ENCODE measurements at regions not wholly inside any gene's neighbourhood (a gene's known extent, or its start where the extent isn't known, plus 50 kb on each side); places are given as distances from the start of the nearest gene placed in this dataset.

DNA sequence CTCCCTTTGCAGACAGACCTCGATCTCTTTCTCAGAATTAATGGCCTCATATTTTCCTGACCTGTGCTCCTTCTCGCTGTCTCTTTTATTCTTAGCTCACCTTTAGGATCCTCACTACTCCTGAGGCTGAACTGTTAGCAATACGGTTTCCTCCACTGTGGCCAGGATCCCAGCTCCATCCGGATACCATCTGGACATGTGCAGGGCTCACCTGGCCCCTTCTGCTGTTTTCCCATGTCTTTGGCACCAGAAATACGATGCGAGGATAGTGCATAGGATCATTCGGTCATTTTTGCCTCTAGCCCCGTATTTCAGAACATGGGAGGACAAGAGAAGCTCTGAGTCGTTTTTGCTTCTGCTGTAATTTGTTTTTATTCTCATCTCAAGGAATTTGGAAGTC is 108.5 kb upstream of the KIF26B start:
- intact Hi-C loops (cut with micrococcal nuclease) = no loop called here
- peaks cover under 1% of the 10 kb centered on the region for H3K36me3 Mint-ChIP-seq (ENCODE audit: insufficient read depth, unreplicated experiment)
- H3K27ac Mint-ChIP-seq (ENCODE audit: low read depth, unreplicated experiment) = no peak overlapping the region
- ChIA-PET CTCF (interaction anchor here (0.5 to 1.9 kb wide), 10 partner anchors 10 to 1447 kb away, joined by 3 to 5 read pairs (median 3); no protein-coding TSS in a partner anchor), POLR2A (interaction anchor here (0.6 to 8.7 kb wide), 9 partner anchors 8 to 211 kb away, joined by 3 to 175 read pairs (median 4); partner anchors contain the start of genes COX20 and HNRNPU)
- no peaks in the 10 kb centered on the region for H3K9me3 Mint-ChIP-seq (ENCODE audit: unreplicated experiment)
- no peaks in the 10 kb centered on the region for H3K27me3 Mint-ChIP-seq (ENCODE audit: insufficient read depth, unreplicated experiment)
- TF ChIP-seq, protein P1, sequence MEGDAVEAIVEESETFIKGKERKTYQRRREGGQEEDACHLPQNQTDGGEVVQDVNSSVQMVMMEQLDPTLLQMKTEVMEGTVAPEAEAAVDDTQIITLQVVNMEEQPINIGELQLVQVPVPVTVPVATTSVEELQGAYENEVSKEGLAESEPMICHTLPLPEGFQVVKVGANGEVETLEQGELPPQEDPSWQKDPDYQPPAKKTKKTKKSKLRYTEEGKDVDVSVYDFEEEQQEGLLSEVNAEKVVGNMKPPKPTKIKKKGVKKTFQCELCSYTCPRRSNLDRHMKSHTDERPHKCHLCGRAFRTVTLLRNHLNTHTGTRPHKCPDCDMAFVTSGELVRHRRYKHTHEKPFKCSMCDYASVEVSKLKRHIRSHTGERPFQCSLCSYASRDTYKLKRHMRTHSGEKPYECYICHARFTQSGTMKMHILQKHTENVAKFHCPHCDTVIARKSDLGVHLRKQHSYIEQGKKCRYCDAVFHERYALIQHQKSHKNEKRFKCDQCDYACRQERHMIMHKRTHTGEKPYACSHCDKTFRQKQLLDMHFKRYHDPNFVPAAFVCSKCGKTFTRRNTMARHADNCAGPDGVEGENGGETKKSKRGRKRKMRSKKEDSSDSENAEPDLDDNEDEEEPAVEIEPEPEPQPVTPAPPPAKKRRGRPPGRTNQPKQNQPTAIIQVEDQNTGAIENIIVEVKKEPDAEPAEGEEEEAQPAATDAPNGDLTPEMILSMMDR (IDR thresholded peaks at IDR 0.05; ENCODE audit: unreplicated experiment) = no peak
- H3K4me3 Mint-ChIP-seq (ENCODE audit: unreplicated experiment) = no peak overlapping the region
- no TSS peak for BruUV-seq (replicated peaks)
- H3K4me1 Mint-ChIP-seq (ENCODE audit: insufficient read depth, unreplicated experiment) = peaks cover 17% of the 10 kb centered on the region
- DNase-seq (ENCODE audit: unreplicated experiment) = no peak

DNA sequence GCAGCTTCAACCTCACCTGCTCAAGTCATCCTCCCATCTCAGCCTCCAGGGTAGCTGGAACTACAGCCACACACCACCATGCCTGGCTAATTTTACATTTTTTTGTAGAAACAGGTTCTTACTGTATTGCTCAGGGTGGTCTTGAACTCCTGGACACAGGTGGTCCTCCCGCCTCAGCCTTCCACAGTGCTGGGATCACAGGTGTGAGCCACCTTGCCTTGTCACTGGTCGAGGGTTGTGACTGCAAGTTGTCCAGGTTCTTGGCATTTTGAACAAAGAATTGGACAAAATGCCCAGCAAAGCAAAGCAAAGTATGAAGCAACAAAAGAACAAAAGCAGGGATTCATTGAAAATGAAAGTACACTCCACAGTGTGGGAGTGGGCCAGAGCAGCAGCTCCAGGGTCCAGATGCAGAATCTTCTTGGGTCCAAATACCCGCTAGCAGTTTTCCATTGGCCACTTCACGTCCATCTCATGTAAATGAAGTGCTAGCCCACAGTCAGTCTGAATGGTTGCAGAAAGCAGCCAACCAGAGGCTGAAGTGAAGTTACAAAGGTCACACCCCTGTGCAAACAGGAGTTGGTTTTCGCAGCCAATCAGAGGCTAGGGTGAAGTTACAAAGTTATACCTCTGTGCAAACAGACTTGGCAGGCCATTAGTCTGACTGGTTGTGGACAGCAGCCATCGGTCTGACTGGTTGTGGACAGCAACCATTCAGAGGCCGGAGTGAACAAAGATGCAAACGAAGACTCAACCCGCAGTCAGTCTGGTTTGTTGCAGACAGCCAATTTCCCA is 109.5 kb upstream of the KIF26B start:
- no peaks in the 10 kb centered on the region for H3K9me3 Mint-ChIP-seq (ENCODE audit: unreplicated experiment)
- POLR2A ChIA-PET = interaction anchor here (0.6 to 8.7 kb wide), 8 partner anchors 9 to 210 kb away, joined by 3 to 175 read pairs (median 18); partner anchors contain the start of genes COX20 and HNRNPU

DNA sequence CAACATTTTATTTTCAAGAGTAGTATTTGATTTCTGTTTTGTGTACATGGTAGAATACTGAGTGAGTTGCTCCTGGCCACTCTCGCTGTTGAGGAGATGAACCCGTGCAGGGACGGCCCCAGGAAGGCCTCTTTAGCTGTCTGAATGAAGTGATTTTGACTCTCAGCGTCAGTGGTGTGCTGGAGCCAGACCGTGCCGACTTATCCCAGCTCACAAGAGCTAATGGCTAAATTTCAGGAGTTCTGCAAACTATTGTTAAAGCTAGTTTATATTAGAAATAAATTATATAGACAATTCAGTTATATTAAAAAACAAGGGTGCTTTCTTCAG is 111.2 kb upstream of the KIF26B start:
- POLR2A ChIA-PET = interaction anchor here (0.6 to 8.7 kb wide), 14 partner anchors 9 to 457 kb away, joined by 3 to 175 read pairs (median 4); partner anchors contain the start of genes COX20 and HNRNPU
- H3K36me3 Mint-ChIP-seq (ENCODE audit: insufficient read depth, unreplicated experiment) = no peaks in the 10 kb centered on the region
- no peaks in the 10 kb centered on the region for H3K9me3 Mint-ChIP-seq (ENCODE audit: unreplicated experiment)
- no peak overlapping the region for H3K4me3 Mint-ChIP-seq (ENCODE audit: unreplicated experiment)
- TF ChIP-seq, protein P1 (IDR thresholded peaks at IDR 0.05; ENCODE audit: unreplicated experiment) = no peak
- no peak overlapping the region for H3K27ac Mint-ChIP-seq (ENCODE audit: low read depth, unreplicated experiment)
- H3K27me3 Mint-ChIP-seq (ENCODE audit: insufficient read depth, unreplicated experiment) = no peaks in the 10 kb centered on the region
- DNase-seq (ENCODE audit: unreplicated experiment) = no peak
- intact Hi-C loops (cut with micrococcal nuclease) = no loop called here
- H3K4me1 Mint-ChIP-seq (ENCODE audit: insufficient read depth, unreplicated experiment) = peaks cover 17% of the 10 kb centered on the region
- CTCF ChIA-PET = interaction anchor here (0.6 to 4.7 kb wide), 45 partner anchors 7 to 628 kb away, joined by 3 to 174 read pairs (median 10); partner anchors contain the start of genes COX20 and HNRNPU
- BruUV-seq (replicated peaks) = no TSS peak

More for the DNA sequence above, 109.5 kb upstream of the KIF26B start:
- no peak overlapping the region for H3K4me3 Mint-ChIP-seq (ENCODE audit: unreplicated experiment)
- BruUV-seq (replicated peaks) = no TSS peak
- H3K27me3 Mint-ChIP-seq (ENCODE audit: insufficient read depth, unreplicated experiment) = no peaks in the 10 kb centered on the region
- H3K36me3 Mint-ChIP-seq (ENCODE audit: insufficient read depth, unreplicated experiment) = no peaks in the 10 kb centered on the region
- peak; percentile 31 for DNase-seq (ENCODE audit: unreplicated experiment)
- no peak overlapping the region for H3K27ac Mint-ChIP-seq (ENCODE audit: low read depth, unreplicated experiment)
- CTCF ChIA-PET = interaction anchor here (0.7 to 4.1 kb wide), 5 partner anchors 11 to 1448 kb away, joined by 3 to 49 read pairs (median 3); no protein-coding TSS in a partner anchor
- TF ChIP-seq, protein P1 (IDR thresholded peaks at IDR 0.05; ENCODE audit: unreplicated experiment) = no peak
- intact Hi-C loops (cut with micrococcal nuclease) = no loop called here
- peaks cover 17% of the 10 kb centered on the region for H3K4me1 Mint-ChIP-seq (ENCODE audit: insufficient read depth, unreplicated experiment)

DNA sequence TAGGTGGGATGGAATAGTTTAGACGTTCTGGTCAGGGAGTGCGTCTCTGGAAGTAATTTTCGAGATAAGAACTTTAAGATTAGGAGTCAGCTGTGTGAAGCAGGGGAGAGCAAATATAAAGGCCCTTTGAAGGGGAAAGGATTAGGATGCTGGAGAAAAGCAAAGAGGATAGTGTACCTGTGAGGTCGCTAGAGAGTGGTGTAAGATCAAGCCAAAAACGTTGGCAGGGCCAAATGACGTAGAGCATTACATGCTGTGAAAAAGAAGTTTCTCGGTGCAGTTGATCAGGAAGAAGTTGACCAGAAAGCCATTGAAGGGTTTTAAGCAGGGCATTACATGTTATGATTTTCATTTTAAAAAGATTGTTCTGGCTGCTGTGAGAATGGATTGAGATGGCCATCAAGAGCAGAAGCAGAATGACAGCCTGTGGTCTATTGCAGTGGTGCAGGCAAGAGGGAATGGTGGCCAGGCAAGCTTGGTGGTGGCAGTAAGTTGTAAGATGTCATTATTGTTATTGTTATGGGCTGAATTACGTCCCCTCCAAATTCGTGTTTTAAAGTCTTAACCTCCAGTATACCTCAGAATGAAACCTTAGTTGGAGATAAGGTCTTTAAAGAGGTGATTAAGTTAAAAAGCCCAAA is 113.6 kb upstream of the KIF26B start:
- Mint-ChIP-seq H3K9me3 (ENCODE audit: unreplicated experiment) (no peaks in the 10 kb centered on the region), H3K36me3 (ENCODE audit: insufficient read depth, unreplicated experiment) (no peaks in the 10 kb centered on the region), H3K4me1 (ENCODE audit: insufficient read depth, unreplicated experiment) (peaks cover 14% of the 10 kb centered on the region), H3K27me3 (ENCODE audit: insufficient read depth, unreplicated experiment) (no peaks in the 10 kb centered on the region), H3K27ac (ENCODE audit: low read depth, unreplicated experiment) (peak overlapping the region; percentile 0), H3K4me3 (ENCODE audit: unreplicated experiment) (no peak overlapping the region)
- CTCF ChIA-PET = interaction anchor here (0.5 to 4.7 kb wide), 29 partner anchors 9 to 597 kb away, joined by 3 to 174 read pairs (median 7); partner anchors contain the start of gene HNRNPU
- TF ChIP-seq, protein P1 (IDR thresholded peaks at IDR 0.05; ENCODE audit: unreplicated experiment) = no peak
- intact Hi-C loops (cut with micrococcal nuclease) = no loop called here
- BruUV-seq (replicated peaks) = no TSS peak
- POLR2A ChIA-PET = interaction anchor here (1.2 to 8.7 kb wide), 6 partner anchors 72 to 205 kb away, joined by 5 to 175 read pairs (median 8); partner anchors contain the start of genes COX20 and HNRNPU
- no peak for DNase-seq (ENCODE audit: unreplicated experiment)

All from MCF 10A (cell line).